Lung (tissue), 11 donors: ENCODE measurements at regions not wholly inside any gene's neighbourhood (a gene's known extent, or its start where the extent isn't known, plus 50 kb on each side); places are given as distances from the start of the nearest gene placed in this dataset.

Source experiments
- ATAC-seq: fragments of 200-7000 bp; cut with Tn5 transposase; one replicate; pipeline ENCODE4 v1.9.1; 2020; ENCODE audit warnings: moderate number of reproducible peaks; ENCODE audit not compliant: insufficient read depth, low FRiP score
- DNase-seq, 3 donors: peaks; one replicate each; pipeline ENCODE4 v3.0.0-alpha.2; 2013 to 2017
- H3K27ac ChIP-seq, 2 donors: one replicate each; pipeline ENCODE4 v1.5.1; 2013; ENCODE audit warnings: mild to moderate bottlenecking in 2 of 2, moderate library complexity in 2 of 2, control low read depth in 1 of 2, inconsistent platforms in 1 of 2, low read depth in 1 of 2, low read length in 1 of 2
- H3K27me3 ChIP-seq, 3 donors: one replicate each; pipeline ENCODE4 v1.5.1; 2013; ENCODE audit warnings: low read length in 2 of 3; ENCODE audit not compliant: control insufficient read depth in 3 of 3, insufficient read depth in 3 of 3
- H3K36me3 ChIP-seq, 4 donors: one replicate each; pipeline ENCODE4 v1.5.1; 2013; ENCODE audit warnings: low read length in 4 of 4, mild to moderate bottlenecking in 1 of 4, moderate library complexity in 1 of 4; ENCODE audit not compliant: control insufficient read depth in 4 of 4, insufficient read depth in 4 of 4
- H3K4me1 ChIP-seq, 5 donors: one replicate each; pipeline ENCODE4 v1.5.1; 2013; ENCODE audit warnings: low read length in 5 of 5, mild to moderate bottlenecking in 2 of 5, moderate library complexity in 1 of 5; ENCODE audit not compliant: control insufficient read depth in 5 of 5, insufficient read depth in 5 of 5
- H3K4me3 ChIP-seq: one replicate; pipeline ENCODE4 v1.5.1; 2013; ENCODE audit warnings: mild to moderate bottlenecking, control low read depth, moderate library complexity
- H3K9ac ChIP-seq, 2 donors: one replicate each; pipeline ENCODE4 v1.5.1; 2013; ENCODE audit warnings: low read length in 2 of 2, control low read depth in 1 of 2; ENCODE audit not compliant: insufficient read depth in 1 of 2
- H3K9me3 ChIP-seq, 4 donors: one replicate each; pipeline ENCODE4 v1.5.1; 2013; ENCODE audit warnings: low read length in 3 of 4, mild to moderate bottlenecking in 1 of 4, moderate library complexity in 1 of 4; ENCODE audit not compliant: control insufficient read depth in 4 of 4, insufficient read depth in 3 of 4
- CTCF ChIP-seq: IDR thresholded peaks from 2 replicates; pipeline ENCODE4 v1.5.1; 2012; ENCODE audit warnings: mild to moderate bottlenecking; ENCODE audit errors: control extremely low read depth, extremely low read depth
- WGBS, 2 donors: extraction: QIAGEN DNeasy Blood & Tissue Kit; methylation state at CpG; one replicate each; pipeline ENCODE4 v1.1.7; 2013; 5-methylcytosine and 5-hydroxymethylcytosine counted together
- donor health status: control.
- donor health status: control.
- donor health status: Bipolar disorder and iron deficiency.
- donor health status: healthy.
- donor health status: DM: yes; HTN: yes; CAD: no.

- ATAC-seq (no peak), DNase-seq (no peak)
- no peak overlapping the region for H3K4me3 ChIP-seq
- 6 to 13% methylated on average over 1 of the region's 1 CpG for WGBS, 2 donors
- H3K27me3 ChIP-seq, result no peaks in the 10 kb centered on the region
- no peak for TF ChIP-seq CTCF
- no peak overlapping the region for H3K9ac ChIP-seq
- peaks cover 0 to 5% (median 0%) of the 10 kb centered on the region in 4 donors for H3K9me3 ChIP-seq
- no peak overlapping the region for H3K27ac ChIP-seq
- H3K36me3 ChIP-seq, result no peaks in the 10 kb centered on the region
- H3K4me1 ChIP-seq, result peaks cover 0 to 10% (median 0%) of the 10 kb centered on the region in 5 donors
Observed at GRCh38 chr7:46776790-46777189, 805.1 kb downstream of the TNS3 start.

- DNase-seq, result no peak
- peaks cover 0 to 10% (median 0%) of the 10 kb centered on the region in 5 donors for H3K4me1 ChIP-seq
- no peaks in the 10 kb centered on the region for H3K36me3 ChIP-seq
- no peak for TF ChIP-seq CTCF
- no peak overlapping the region for H3K9ac ChIP-seq
- no peak overlapping the region for H3K4me3 ChIP-seq
- no peak for ATAC-seq
- H3K27me3 ChIP-seq, result no peaks in the 10 kb centered on the region
- WGBS, 2 donors, result 41 to 79% methylated on average over 2 of the region's 2 CpGs
- H3K27ac ChIP-seq, result no peak overlapping the region
- H3K9me3 ChIP-seq, result peaks cover 0 to 1% (median 0%) of the 10 kb centered on the region in 4 donors
Observed at GRCh38 chr7:46775776-46776175, 806.1 kb downstream of the TNS3 start.

- no peak overlapping the region for H3K4me3 ChIP-seq
- H3K9me3 ChIP-seq, result peaks cover 0 to 1% (median 0%) of the 10 kb centered on the region in 4 donors
Observed at GRCh38 chr7:46775020-46775419, 806.9 kb downstream of the TNS3 start.

More at GRCh38 chr7:46775020-46775419, 806.9 kb downstream of the TNS3 start:
- ATAC-seq, result no peak
- TF ChIP-seq CTCF, result no peak
- Histone ChIP-seq H3K9ac (no peak overlapping the region), H3K36me3 (no peaks in the 10 kb centered on the region), H3K27me3 (no peaks in the 10 kb centered on the region), H3K27ac (no peak overlapping the region), H3K4me1 (peaks cover 0 to 10% (median 0%) of the 10 kb centered on the region in 5 donors)
- 73 to 88% methylated on average over 1 of the region's 1 CpG for WGBS, 2 donors
- no peak for DNase-seq
